CD14-positive monocyte (primary cell): ENCODE measurements at regions not wholly inside any gene's neighbourhood (a gene's known extent, or its start where the extent isn't known, plus 50 kb on each side); places are given as distances from the start of the nearest gene placed in this dataset.

Experiments
- DNase-seq, 3 donors: peaks; one replicate each; pipeline ENCODE4 v3.0.0-alpha.2; 2011 to 2022
- H2AFZ ChIP-seq: 2 replicates; pipeline ENCODE4 v1.6.0; 2012; ENCODE audit warnings: mild to moderate bottlenecking, low read depth, low read length, inconsistent platforms; ENCODE audit not compliant: insufficient read depth, poor library complexity, severe bottlenecking
- H3K27ac ChIP-seq, 2 donors: 1 replicate in 1 of 2; 2 replicates in 1 of 2; pipeline ENCODE4 v1.5.1; 2012 to 2013; ENCODE audit warnings: low read length in 2 of 2, control low read depth in 1 of 2, inconsistent platforms in 1 of 2, low read depth in 1 of 2, mild to moderate bottlenecking in 1 of 2
- H3K27me3 ChIP-seq, 2 donors: one replicate each; pipeline versions ENCODE4 v1.6.0 to v1.6.1; 2011 to 2013; ENCODE audit warnings: low read length in 2 of 2; ENCODE audit not compliant: control insufficient read depth in 2 of 2, insufficient read depth in 2 of 2
- H3K36me3 ChIP-seq, 2 donors: replicated peaks in 1 of 2; 1 replicate in 1 of 2; 2 replicates in 1 of 2; pipeline versions ENCODE4 v1.5.1 to v1.6.1; 2012 to 2013; ENCODE audit warnings: low read length in 2 of 2, control low read depth in 1 of 2, inconsistent platforms in 1 of 2, mild to moderate bottlenecking in 1 of 2; ENCODE audit not compliant: insufficient read depth in 2 of 2, control insufficient read depth in 1 of 2
- H3K4me1 ChIP-seq, 2 donors: 1 replicate in 1 of 2; 2 replicates in 1 of 2; pipeline versions ENCODE4 v1.5.1 to v1.6.1; 2012 to 2013; ENCODE audit warnings: low read length in 2 of 2, control low read depth in 1 of 2, inconsistent platforms in 1 of 2, mild to moderate bottlenecking in 1 of 2, moderate library complexity in 1 of 2; ENCODE audit not compliant: insufficient read depth in 2 of 2, control insufficient read depth in 1 of 2
- H3K4me2 ChIP-seq: replicated peaks from 2 replicates; pipeline ENCODE3; 2012; ENCODE audit warnings: low read length, moderate library complexity, mild to moderate bottlenecking; ENCODE audit not compliant: poor library complexity, severe bottlenecking; ENCODE audit errors: extremely low read depth
- H3K4me3 ChIP-seq, 3 experiments: fragments of 200-600 bp in 1 of 3; sonication (generic) in 1 of 3; replicated peaks in 1 of 3; 1 replicate in 2 of 3; 2 replicates in 1 of 3; pipeline ENCODE4 v1.5.1; 2011 to 2013; ENCODE audit warnings: low read length in 3 of 3, mild to moderate bottlenecking in 3 of 3, control low read depth in 2 of 3, low read depth in 2 of 3, inconsistent platforms in 1 of 3, moderate library complexity in 1 of 3
- H3K79me2 ChIP-seq: 2 replicates; pipeline ENCODE4 v1.6.0; 2012; ENCODE audit warnings: mild to moderate bottlenecking, control low read depth, inconsistent platforms, low read length, moderate library complexity; ENCODE audit not compliant: insufficient read depth
- H3K9ac ChIP-seq: 2 replicates; pipeline ENCODE4 v1.6.0; 2017; ENCODE audit warnings: low read length, mild to moderate bottlenecking; ENCODE audit not compliant: insufficient read depth, poor library complexity, severe bottlenecking
- H3K9me3 ChIP-seq, 2 donors: replicated peaks in 1 of 2; 1 replicate in 1 of 2; 2 replicates in 1 of 2; pipeline versions ENCODE4 v1.5.1 to v1.6.1; 2012 to 2013; ENCODE audit warnings: low read length in 2 of 2, control low read depth in 1 of 2; ENCODE audit not compliant: control insufficient read depth in 1 of 2, insufficient read depth in 1 of 2
- H4K20me1 ChIP-seq: 2 replicates; pipeline ENCODE4 v1.6.0; 2012; ENCODE audit warnings: mild to moderate bottlenecking, low read length, control low read depth, moderate library complexity; ENCODE audit not compliant: insufficient read depth
- H3K27ac Mint-ChIP-seq, 7 donors: one replicate each; pipeline ENCODE4 v1.8.0; 2020; ENCODE audit warnings: mild to moderate bottlenecking in 7 of 7, mixed read lengths in 7 of 7, moderate library complexity in 6 of 7, inconsistent platforms in 2 of 7
- H3K27me3 Mint-ChIP-seq, 3 donors: one replicate each; pipeline ENCODE4 v1.8.0; 2021 to 2022; ENCODE audit warnings: low read depth in 3 of 3, mild to moderate bottlenecking in 3 of 3, mixed read lengths in 3 of 3, moderate library complexity in 3 of 3, inconsistent platforms in 1 of 3
- H3K36me3 Mint-ChIP-seq, 2 donors: one replicate each; pipeline ENCODE4 v1.8.0; 2020; ENCODE audit warnings: mixed read lengths in 2 of 2, inconsistent platforms in 1 of 2, mild to moderate bottlenecking in 1 of 2
- H3K4me1 Mint-ChIP-seq: one replicate; pipeline ENCODE4 v1.8.0; 2020; ENCODE audit warnings: mild to moderate bottlenecking, mixed read lengths
- H3K4me3 Mint-ChIP-seq, 2 donors: one replicate each; pipeline ENCODE4 v1.8.0; 2020; ENCODE audit warnings: mild to moderate bottlenecking in 2 of 2, mixed read lengths in 2 of 2, moderate library complexity in 1 of 2
- H3K9me3 Mint-ChIP-seq, 7 donors: one replicate each; pipeline ENCODE4 v1.8.0; 2020 to 2022; ENCODE audit warnings: mixed read lengths in 7 of 7, mild to moderate bottlenecking in 6 of 7, moderate library complexity in 6 of 7, inconsistent platforms in 2 of 7
- CTCF ChIP-seq: fragments of 200-600 bp; IDR thresholded peaks from one replicate; pipeline ENCODE4 v1.8.0; 2022; ENCODE audit warnings: antibody characterized with exemption, mild to moderate bottlenecking
- WGBS: methylation state at CpG from one replicate; pipeline ENCODE4 v1.1.5; 2013; ENCODE audit warnings: missing lambda C conversion rate; ENCODE audit not compliant: insufficient coverage; 5-methylcytosine and 5-hydroxymethylcytosine counted together
- intact Hi-C, 2 donors: fragments of 100-400 bp; cut with micrococcal nuclease; formaldehyde crosslinking; loops; one replicate each; pipeline versions ENCODE4 v1.15.0 to v1.15.1; 2023

- Histone ChIP-seq H4K20me1 (no peaks in the 10 kb centered on the region), H3K79me2 (no peaks in the 10 kb centered on the region), H3K27ac (peak overlapping the region; percentile 63 to 72), H3K9me3 (no peaks in the 10 kb centered on the region), H3K4me1 (peaks cover 31 to 32% of the 10 kb centered on the region in 2 donors), H2AFZ (peak overlapping the region; percentile 74), H3K4me3 (peak overlapping the region; percentile 31 to 76 (median 62)), H3K4me2 (peak overlapping the region; percentile 74), H3K27me3 (no peaks in the 10 kb centered on the region), H3K36me3 (no peaks in the 10 kb centered on the region), H3K9ac (peak overlapping the region; percentile 57)
- intact Hi-C loops = loop anchor here in 1 of 2 donors (10.0 kb wide), 1 partner anchor 93 kb away; no protein-coding TSS in a partner anchor
- peak; percentile 49 to 78 (median 53) for DNase-seq
- peaks cover 0 to 5% (median 0%) of the 10 kb centered on the region in 7 donors for H3K9me3 Mint-ChIP-seq
- WGBS = 0% methylated on average over 7 of the region's 29 CpGs
- peaks cover 2 to 22% (median 6%) of the 10 kb centered on the region in 3 donors for H3K27me3 Mint-ChIP-seq
- H3K4me1 Mint-ChIP-seq = peaks cover 19% of the 10 kb centered on the region
- H3K36me3 Mint-ChIP-seq = no peaks in the 10 kb centered on the region
- H3K27ac Mint-ChIP-seq = peak overlapping the region; percentile 66 to 92 (median 81)
- peak overlapping the region; percentile 80 to 86 for H3K4me3 Mint-ChIP-seq
- peak; percentile 6 for TF ChIP-seq CTCF
Measured at GRCh38 chrX:40267334-40268187, 169.8 kb upstream of the BCOR start.

- Mint-ChIP-seq H3K27me3 (peaks cover 3 to 19% (median 6%) of the 10 kb centered on the region in 3 donors), H3K4me1 (peaks cover 18% of the 10 kb centered on the region), H3K27ac (peak overlapping the region in 6 of 7 donors; percentile 42 to 84 (median 80)), H3K36me3 (no peaks in the 10 kb centered on the region), H3K4me3 (peak overlapping the region; percentile 80 to 86), H3K9me3 (peaks cover 0 to 6% (median 0%) of the 10 kb centered on the region in 7 donors)
- intact Hi-C loops = loop anchor here in 1 of 2 donors (10.0 kb wide), 1 partner anchor 92 kb away; no protein-coding TSS in a partner anchor
- H3K36me3 ChIP-seq = no peaks in the 10 kb centered on the region
- peak overlapping the region; percentile 57 for H3K9ac ChIP-seq
- H3K4me3 ChIP-seq = peak overlapping the region; percentile 31 to 76 (median 62)
- peak overlapping the region; percentile 63 to 72 for H3K27ac ChIP-seq
- no peaks in the 10 kb centered on the region for H3K9me3 ChIP-seq
- no peaks in the 10 kb centered on the region for H3K27me3 ChIP-seq
- peaks cover 30 to 31% of the 10 kb centered on the region in 2 donors for H3K4me1 ChIP-seq
- H3K79me2 ChIP-seq = no peaks in the 10 kb centered on the region
- peak; percentile 39 to 46 (median 41) for DNase-seq
- H2AFZ ChIP-seq = peak overlapping the region; percentile 74
- WGBS = 0% methylated on average over 26 of the region's 42 CpGs
- peak overlapping the region; percentile 74 for H3K4me2 ChIP-seq
- peak; percentile 64 for TF ChIP-seq CTCF
- H4K20me1 ChIP-seq = no peaks in the 10 kb centered on the region
Measured at GRCh38 chrX:40266490-40267333, 169.0 kb upstream of the BCOR start.
